ENCODE measurements at regions not wholly inside any gene's neighbourhood (a gene's known extent, or its start where the extent isn't known, plus 50 kb on each side); places are given as distances from the start of the nearest gene placed in this dataset.

DNA sequence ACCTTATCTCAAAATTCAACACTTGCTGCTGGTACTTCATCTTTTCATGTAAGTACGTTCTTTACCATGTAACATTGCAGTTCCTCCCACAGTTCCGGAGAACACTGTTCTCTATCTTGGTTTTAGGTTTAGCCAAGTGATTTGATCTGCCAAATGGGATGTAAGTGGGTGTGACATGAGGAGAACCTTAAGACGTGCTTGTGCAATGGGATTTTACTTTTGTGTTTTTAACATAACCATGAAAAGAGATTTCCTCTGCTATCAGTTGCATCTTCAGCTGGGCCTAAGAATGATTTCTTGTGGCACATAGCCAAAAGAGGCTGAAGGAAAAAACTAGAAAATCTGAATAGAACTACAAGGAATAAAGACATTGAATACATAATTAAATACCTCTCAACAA, 894.5 kb upstream of the ALCAM start:
- TF ChIP-seq, protein P1, sequence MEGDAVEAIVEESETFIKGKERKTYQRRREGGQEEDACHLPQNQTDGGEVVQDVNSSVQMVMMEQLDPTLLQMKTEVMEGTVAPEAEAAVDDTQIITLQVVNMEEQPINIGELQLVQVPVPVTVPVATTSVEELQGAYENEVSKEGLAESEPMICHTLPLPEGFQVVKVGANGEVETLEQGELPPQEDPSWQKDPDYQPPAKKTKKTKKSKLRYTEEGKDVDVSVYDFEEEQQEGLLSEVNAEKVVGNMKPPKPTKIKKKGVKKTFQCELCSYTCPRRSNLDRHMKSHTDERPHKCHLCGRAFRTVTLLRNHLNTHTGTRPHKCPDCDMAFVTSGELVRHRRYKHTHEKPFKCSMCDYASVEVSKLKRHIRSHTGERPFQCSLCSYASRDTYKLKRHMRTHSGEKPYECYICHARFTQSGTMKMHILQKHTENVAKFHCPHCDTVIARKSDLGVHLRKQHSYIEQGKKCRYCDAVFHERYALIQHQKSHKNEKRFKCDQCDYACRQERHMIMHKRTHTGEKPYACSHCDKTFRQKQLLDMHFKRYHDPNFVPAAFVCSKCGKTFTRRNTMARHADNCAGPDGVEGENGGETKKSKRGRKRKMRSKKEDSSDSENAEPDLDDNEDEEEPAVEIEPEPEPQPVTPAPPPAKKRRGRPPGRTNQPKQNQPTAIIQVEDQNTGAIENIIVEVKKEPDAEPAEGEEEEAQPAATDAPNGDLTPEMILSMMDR (IDR thresholded peaks at IDR 0.05), result no peak
- Histone ChIP-seq H3K4me1 (ENCODE audit: insufficient read depth, low read length) (no peaks in the 10 kb centered on the region), H3K27me3 (ENCODE audit: control insufficient read depth in 1 of 2, insufficient read depth in 2 of 2, low read length in 2 of 2) (no peaks in the 10 kb centered on the region), H3K36me3 (ENCODE audit: insufficient read depth, low read length) (no peaks in the 10 kb centered on the region), H3K9me3 (ENCODE audit: control insufficient read depth in 1 of 2, insufficient read depth in 1 of 2, low read length in 2 of 2) (peaks cover 0 to 11% of the 10 kb centered on the region in 2 experiments), H3K27ac (ENCODE audit: low read depth in 1 of 2, low read length in 2 of 2) (no peak overlapping the region), H3K4me3 (ENCODE audit: low read length) (no peak overlapping the region)
- Mint-ChIP-seq H3K27ac (no peak overlapping the region), H3K4me1 (ENCODE audit: low read depth) (no peaks in the 10 kb centered on the region), H3K36me3 (ENCODE audit: low read depth) (no peaks in the 10 kb centered on the region), H3K9me3 (peaks cover 3% of the 10 kb centered on the region), H3K27me3 (no peaks in the 10 kb centered on the region), H3K4me3 (no peak overlapping the region)
- CTCF ChIA-PET, result no interaction called here
- ATAC-seq (ENCODE audit: poor library complexity) (no peak), DNase-seq (no peak)
- POLR2A ChIA-PET, result no interaction called here
- intact Hi-C loops (cut with DNase I, micrococcal nuclease), result no loop called here

DNA sequence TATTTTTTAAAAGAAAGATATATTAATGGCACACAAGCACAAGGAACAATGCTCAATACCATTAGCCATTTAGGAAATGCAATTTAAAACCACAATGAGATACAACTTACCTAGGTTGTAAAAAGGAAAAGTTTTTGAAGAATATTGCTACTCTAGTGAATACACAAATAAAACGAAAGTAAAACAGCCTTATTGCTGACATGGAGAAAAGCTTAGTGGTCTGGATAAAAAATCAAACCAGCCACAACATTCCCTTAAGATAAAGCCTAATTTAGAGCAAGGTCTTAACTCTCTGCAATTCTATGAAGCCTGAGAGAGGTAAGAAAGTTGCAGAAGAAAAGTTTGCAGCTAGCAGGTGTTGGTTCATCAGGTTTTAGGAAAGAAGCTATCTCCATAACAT, 892.7 kb upstream of the ALCAM start:
- TF ChIP-seq, protein P1 (IDR thresholded peaks at IDR 0.05), result no peak
- Histone ChIP-seq H3K4me1 (ENCODE audit: insufficient read depth, low read length) (no peaks in the 10 kb centered on the region), H3K36me3 (ENCODE audit: insufficient read depth, low read length) (no peaks in the 10 kb centered on the region), H3K9me3 (ENCODE audit: control insufficient read depth in 1 of 2, insufficient read depth in 1 of 2, low read length in 2 of 2) (peaks cover 0 to 11% of the 10 kb centered on the region in 2 experiments), H3K4me3 (ENCODE audit: low read length) (no peak overlapping the region), H3K27me3 (ENCODE audit: control insufficient read depth in 1 of 2, insufficient read depth in 2 of 2, low read length in 2 of 2) (no peaks in the 10 kb centered on the region), H3K27ac (ENCODE audit: low read depth in 1 of 2, low read length in 2 of 2) (no peak overlapping the region)
- intact Hi-C loops (cut with DNase I, micrococcal nuclease), result no loop called here
- ATAC-seq (ENCODE audit: poor library complexity) (no peak), DNase-seq (no peak)
- ChIA-PET CTCF (no interaction called here), POLR2A (no interaction called here)
- H3K4me1 Mint-ChIP-seq (ENCODE audit: low read depth), result no peaks in the 10 kb centered on the region
- no peak overlapping the region for H3K4me3 Mint-ChIP-seq
- peaks cover 6% of the 10 kb centered on the region for H3K9me3 Mint-ChIP-seq
- no peak overlapping the region for H3K27ac Mint-ChIP-seq
- H3K27me3 Mint-ChIP-seq, result no peaks in the 10 kb centered on the region
- no peaks in the 10 kb centered on the region for H3K36me3 Mint-ChIP-seq (ENCODE audit: low read depth)

DNA sequence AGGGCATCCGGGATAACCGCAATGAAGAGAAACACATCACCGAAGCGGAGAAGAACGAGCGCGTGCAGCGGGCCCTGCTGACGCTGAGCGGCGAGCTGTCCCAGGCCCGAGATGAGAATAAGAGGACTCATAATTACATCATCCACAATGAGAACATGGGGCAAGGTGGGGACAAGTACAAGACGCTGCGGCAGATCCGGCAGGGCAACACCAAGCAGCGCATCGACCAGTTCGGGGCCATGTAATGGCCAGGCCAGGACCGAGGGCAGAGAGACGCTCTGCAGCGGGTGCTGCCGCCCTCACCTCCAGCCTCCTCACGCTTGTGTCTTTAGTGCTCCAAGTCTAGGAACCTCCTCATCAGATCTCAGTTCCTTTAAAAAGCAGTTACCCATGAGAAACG, 863.7 kb upstream of the ALCAM start:
- ChIA-PET CTCF (no interaction called here), POLR2A (no interaction called here)
- Histone ChIP-seq H3K27ac (ENCODE audit: low read depth in 1 of 2, low read length in 2 of 2) (no peak overlapping the region), H3K4me1 (ENCODE audit: insufficient read depth, low read length) (no peaks in the 10 kb centered on the region), H3K27me3 (ENCODE audit: control insufficient read depth in 1 of 2, insufficient read depth in 2 of 2, low read length in 2 of 2) (no peaks in the 10 kb centered on the region), H3K4me3 (ENCODE audit: low read length) (no peak overlapping the region), H3K9me3 (ENCODE audit: control insufficient read depth in 1 of 2, insufficient read depth in 1 of 2, low read length in 2 of 2) (peaks cover 0 to 7% of the 10 kb centered on the region in 2 experiments), H3K36me3 (ENCODE audit: insufficient read depth, low read length) (no peaks in the 10 kb centered on the region)
- Mint-ChIP-seq H3K27me3 (no peaks in the 10 kb centered on the region), H3K36me3 (ENCODE audit: low read depth) (no peaks in the 10 kb centered on the region), H3K4me1 (ENCODE audit: low read depth) (no peaks in the 10 kb centered on the region), H3K27ac (no peak overlapping the region), H3K9me3 (no peaks in the 10 kb centered on the region), H3K4me3 (no peak overlapping the region)
- TF ChIP-seq, protein P1 (IDR thresholded peaks at IDR 0.05), result no peak
- ATAC-seq (ENCODE audit: poor library complexity) (no peak), DNase-seq (peak in 1 of 14 experiments; percentile 6)
- intact Hi-C loops (cut with DNase I, micrococcal nuclease), result no loop called here
